Loucy (cell line): ENCODE measurements at regions not wholly inside any gene's neighbourhood (a gene's known extent, or its start where the extent isn't known, plus 50 kb on each side); places are given as distances from the start of the nearest gene placed in this dataset.
A peak's percentile ranks its signal among the peaks of the same experiment; 100 is the strongest.

Experiments used
- H2AFZ ChIP-seq: fragments of 200-600 bp; sonication (generic); 2 replicates; pipeline ENCODE4 v1.6.0; 2016; ENCODE audit warnings: antibody characterized with exemption, mild to moderate bottlenecking, low read length, moderate library complexity
- H3F3A ChIP-seq: fragments of 200-600 bp; 2 replicates; pipeline ENCODE4 v1.6.0; 2016; ENCODE audit warnings: antibody characterized with exemption, low read depth, mild to moderate bottlenecking
- H3K27me3 ChIP-seq: fragments of 200-600 bp; sonication (generic); 2 replicates; pipeline ENCODE4 v1.6.1; 2014; ENCODE audit warnings: low read length, mild to moderate bottlenecking; ENCODE audit not compliant: insufficient read depth, poor library complexity, severe bottlenecking
- H3K36me3 ChIP-seq: fragments of 200-600 bp; sonication (generic); 2 replicates; pipeline ENCODE4 v1.6.1; 2016; ENCODE audit warnings: low read length; ENCODE audit not compliant: insufficient read depth
- H3K4me1 ChIP-seq: fragments of 200-600 bp; sonication (generic); 2 replicates; pipeline ENCODE4 v1.5.1; 2014; ENCODE audit warnings: low read length, mild to moderate bottlenecking; ENCODE audit not compliant: insufficient read depth, poor library complexity, severe bottlenecking
- H3K4me2 ChIP-seq: fragments of 200-600 bp; sonication (generic); 2 replicates; pipeline ENCODE4 v1.6.0; 2014; ENCODE audit warnings: antibody characterized with exemption, low read length, low read depth, mild to moderate bottlenecking; ENCODE audit not compliant: poor library complexity, severe bottlenecking
- H3K4me3 ChIP-seq: fragments of 200-600 bp; sonication (generic); 2 replicates; pipeline ENCODE4 v1.5.1; 2014; ENCODE audit warnings: low read length, mild to moderate bottlenecking, mixed read lengths; ENCODE audit not compliant: poor library complexity, severe bottlenecking
- H3K79me2 ChIP-seq: fragments of 200-600 bp; sonication (generic); 2 replicates; pipeline ENCODE4 v1.6.1; 2014; ENCODE audit warnings: low read length; ENCODE audit not compliant: insufficient read depth
- H3K9ac ChIP-seq: fragments of 200-600 bp; sonication (generic); 2 replicates; pipeline ENCODE4 v1.6.0; 2014; ENCODE audit warnings: mild to moderate bottlenecking, low read depth, low read length, moderate library complexity; ENCODE audit not compliant: poor library complexity, severe bottlenecking
- H3K9me2 ChIP-seq: fragments of 200-600 bp; sonication (generic); replicated peaks from 2 replicates; pipeline ENCODE4 v1.6.1; 2016; ENCODE audit warnings: low read depth, low read length, mixed read lengths
- H3K9me3 ChIP-seq: fragments of 200-600 bp; sonication (generic); 2 replicates; pipeline ENCODE4 v1.6.1; 2014; ENCODE audit warnings: mild to moderate bottlenecking, antibody characterized with exemption, low read length, low read depth; ENCODE audit not compliant: insufficient read depth
- H4K20me1 ChIP-seq: fragments of 200-600 bp; sonication (generic); 2 replicates; pipeline ENCODE4 v1.6.0; 2014; ENCODE audit warnings: antibody characterized with exemption, low read length, mild to moderate bottlenecking; ENCODE audit not compliant: insufficient read depth, poor library complexity, severe bottlenecking
- EZH2phosphoT487 ChIP-seq: fragments of 200-600 bp; IDR thresholded peaks from 2 replicates; pipeline ENCODE4 v1.6.1; 2018; ENCODE audit warnings: antibody characterized with exemption, mild to moderate bottlenecking, moderate library complexity, borderline replicate concordance
- TF ChIP-seq, protein P1 (sequence below): fragments of 200-600 bp; sonication (generic); conservative IDR thresholded peaks from 2 replicates; pipeline ENCODE4 v1.5.1; 2014; ENCODE audit warnings: mild to moderate bottlenecking, antibody characterized with exemption, low read length

DNA sequence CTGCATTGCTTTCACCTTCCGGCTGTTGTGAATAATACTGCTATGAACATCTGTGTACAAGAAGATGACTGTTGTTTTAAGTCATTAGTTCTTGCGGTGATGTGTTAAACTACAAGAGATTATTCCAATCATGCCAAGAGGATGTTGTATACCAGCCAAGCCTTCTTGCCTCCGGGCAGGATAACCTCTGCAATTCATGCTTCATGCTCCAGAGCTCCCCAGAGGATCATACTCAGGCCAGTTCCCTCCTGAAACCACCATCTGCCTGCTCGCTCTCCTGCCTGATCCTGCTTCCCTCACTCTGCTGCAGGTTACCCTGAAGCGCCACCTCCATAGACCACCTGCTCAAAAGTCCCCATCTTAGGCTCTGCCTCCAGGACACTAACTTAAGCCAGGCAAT is 187.1 kb upstream of the PROK2 start:
- H4K20me1 ChIP-seq: no peaks in the 10 kb centered on the region
- H3K4me1 ChIP-seq: peaks cover 4% of the 10 kb centered on the region
- no peak overlapping the region for H2AFZ ChIP-seq
- no peak overlapping the region for H3K4me3 ChIP-seq
- H3K79me2 ChIP-seq: no peaks in the 10 kb centered on the region
- no peaks in the 10 kb centered on the region for H3K27me3 ChIP-seq
- no peaks in the 10 kb centered on the region for H3F3A ChIP-seq
- no peaks in the 10 kb centered on the region for H3K36me3 ChIP-seq
- no peaks in the 10 kb centered on the region for H3K9me3 ChIP-seq
- no peak for TF ChIP-seq EZH2phosphoT487
- TF ChIP-seq, protein P1, sequence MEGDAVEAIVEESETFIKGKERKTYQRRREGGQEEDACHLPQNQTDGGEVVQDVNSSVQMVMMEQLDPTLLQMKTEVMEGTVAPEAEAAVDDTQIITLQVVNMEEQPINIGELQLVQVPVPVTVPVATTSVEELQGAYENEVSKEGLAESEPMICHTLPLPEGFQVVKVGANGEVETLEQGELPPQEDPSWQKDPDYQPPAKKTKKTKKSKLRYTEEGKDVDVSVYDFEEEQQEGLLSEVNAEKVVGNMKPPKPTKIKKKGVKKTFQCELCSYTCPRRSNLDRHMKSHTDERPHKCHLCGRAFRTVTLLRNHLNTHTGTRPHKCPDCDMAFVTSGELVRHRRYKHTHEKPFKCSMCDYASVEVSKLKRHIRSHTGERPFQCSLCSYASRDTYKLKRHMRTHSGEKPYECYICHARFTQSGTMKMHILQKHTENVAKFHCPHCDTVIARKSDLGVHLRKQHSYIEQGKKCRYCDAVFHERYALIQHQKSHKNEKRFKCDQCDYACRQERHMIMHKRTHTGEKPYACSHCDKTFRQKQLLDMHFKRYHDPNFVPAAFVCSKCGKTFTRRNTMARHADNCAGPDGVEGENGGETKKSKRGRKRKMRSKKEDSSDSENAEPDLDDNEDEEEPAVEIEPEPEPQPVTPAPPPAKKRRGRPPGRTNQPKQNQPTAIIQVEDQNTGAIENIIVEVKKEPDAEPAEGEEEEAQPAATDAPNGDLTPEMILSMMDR: no peak
- H3K9ac ChIP-seq: no peak overlapping the region
- H3K4me2 ChIP-seq: no peak overlapping the region
- no peaks in the 10 kb centered on the region for H3K9me2 ChIP-seq

DNA sequence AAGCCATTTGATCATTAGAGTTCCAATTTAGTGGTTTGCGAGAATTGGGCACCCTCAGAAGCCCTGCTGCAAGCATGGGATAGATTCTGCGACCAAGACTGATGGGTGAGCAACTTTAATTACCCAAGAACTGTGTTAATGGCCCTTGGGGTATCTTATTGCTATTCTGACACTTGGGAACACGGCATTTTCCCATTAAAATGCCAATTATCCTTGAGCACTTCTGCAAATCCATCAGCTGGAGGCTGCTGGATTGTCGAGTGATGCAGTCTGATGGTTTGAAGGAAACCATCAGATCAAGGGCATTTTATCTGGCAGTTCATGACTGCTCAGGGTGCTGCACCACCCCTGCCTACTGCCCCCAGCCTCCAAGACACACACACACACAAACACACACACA is 183.6 kb upstream of the PROK2 start:
- no peaks in the 10 kb centered on the region for H3K36me3 ChIP-seq

DNA sequence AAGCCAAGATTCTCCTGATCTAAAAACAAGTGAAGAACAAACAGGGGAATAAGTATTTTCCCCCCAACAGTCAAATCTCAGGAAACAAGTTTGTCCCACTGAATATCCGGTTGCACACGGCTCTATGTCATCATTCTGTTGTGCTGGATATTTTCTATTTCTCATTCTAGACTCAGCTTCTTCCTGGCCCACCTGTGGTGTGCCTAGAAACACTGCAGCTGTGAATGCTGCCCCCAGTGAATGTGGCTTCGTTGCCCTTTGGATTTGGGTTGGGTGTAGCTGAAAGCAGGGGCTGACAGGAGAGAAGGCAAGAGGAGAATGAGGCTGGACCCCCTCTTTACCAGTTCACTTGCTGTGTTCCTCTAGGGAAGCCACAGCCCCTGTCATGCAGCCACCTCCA is 181.2 kb upstream of the PROK2 start:
- no peaks in the 10 kb centered on the region for H3K79me2 ChIP-seq
- H3K4me2 ChIP-seq: peak overlapping the region; percentile 15
- no peak overlapping the region for H2AFZ ChIP-seq
- H3K9me3 ChIP-seq: no peaks in the 10 kb centered on the region
- no peaks in the 10 kb centered on the region for H3F3A ChIP-seq
- H3K27me3 ChIP-seq: no peaks in the 10 kb centered on the region
- no peaks in the 10 kb centered on the region for H3K36me3 ChIP-seq
- H3K4me3 ChIP-seq: no peak overlapping the region
- H4K20me1 ChIP-seq: no peaks in the 10 kb centered on the region
- no peak for TF ChIP-seq EZH2phosphoT487
- TF ChIP-seq, protein P1: no peak
- peaks cover 29% of the 10 kb centered on the region for H3K4me1 ChIP-seq
- no peaks in the 10 kb centered on the region for H3K9me2 ChIP-seq
- H3K9ac ChIP-seq: no peak overlapping the region

More for the DNA sequence above, 183.6 kb upstream of the PROK2 start:
- no peaks in the 10 kb centered on the region for H3K27me3 ChIP-seq
- peaks cover 22% of the 10 kb centered on the region for H3K4me1 ChIP-seq
- H3K9me3 ChIP-seq: no peaks in the 10 kb centered on the region
- no peaks in the 10 kb centered on the region for H3F3A ChIP-seq
- TF ChIP-seq, protein P1: no peak
- no peak for TF ChIP-seq EZH2phosphoT487
- no peak overlapping the region for H3K4me3 ChIP-seq
- H3K4me2 ChIP-seq: no peak overlapping the region
- H2AFZ ChIP-seq: no peak overlapping the region
- H4K20me1 ChIP-seq: no peaks in the 10 kb centered on the region
- H3K9ac ChIP-seq: no peak overlapping the region
- no peaks in the 10 kb centered on the region for H3K9me2 ChIP-seq
- H3K79me2 ChIP-seq: no peaks in the 10 kb centered on the region
